MM.1S (cell line): ENCODE measurements at regions not wholly inside any gene's neighbourhood (a gene's known extent, or its start where the extent isn't known, plus 50 kb on each side); places are given as distances from the start of the nearest gene placed in this dataset.

Source experiments
- EZH2 ChIP-seq: fragments of 300-600 bp; sonication (generic); optimal IDR thresholded peaks from 2 replicates; pipeline ENCODE3; 2017; ENCODE audit warnings: low read depth, mild to moderate bottlenecking, antibody characterized with exemption, low read length, mixed read lengths
- TF ChIP-seq, protein P1 (sequence below): fragments of 300-600 bp; sonication (generic); IDR thresholded peaks from 2 replicates; pipeline ENCODE4 v1.5.1; 2016; ENCODE audit warnings: antibody characterized with exemption, low read length, mixed read lengths

DNA sequence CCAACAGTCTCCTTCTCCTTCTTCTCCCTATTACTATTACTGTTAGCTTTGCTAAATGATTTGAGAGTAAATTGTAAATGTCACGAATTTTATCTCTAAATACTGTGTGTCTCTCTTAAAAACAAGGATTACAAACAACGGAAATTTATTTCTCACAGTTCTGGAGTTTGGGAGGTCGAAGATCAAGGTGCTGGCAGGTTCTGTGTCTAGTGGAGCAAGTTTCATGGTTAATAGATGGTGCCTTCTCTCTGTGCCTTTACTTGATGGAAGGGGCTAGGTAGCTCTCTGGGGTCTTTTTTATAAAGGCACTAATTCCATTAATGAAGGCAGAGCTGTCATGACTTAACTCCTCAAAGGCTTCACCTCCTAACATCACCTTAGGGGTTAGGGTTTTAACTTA lies 237.9 kb downstream of the MAN2A1 start:
- TF ChIP-seq, protein P1, sequence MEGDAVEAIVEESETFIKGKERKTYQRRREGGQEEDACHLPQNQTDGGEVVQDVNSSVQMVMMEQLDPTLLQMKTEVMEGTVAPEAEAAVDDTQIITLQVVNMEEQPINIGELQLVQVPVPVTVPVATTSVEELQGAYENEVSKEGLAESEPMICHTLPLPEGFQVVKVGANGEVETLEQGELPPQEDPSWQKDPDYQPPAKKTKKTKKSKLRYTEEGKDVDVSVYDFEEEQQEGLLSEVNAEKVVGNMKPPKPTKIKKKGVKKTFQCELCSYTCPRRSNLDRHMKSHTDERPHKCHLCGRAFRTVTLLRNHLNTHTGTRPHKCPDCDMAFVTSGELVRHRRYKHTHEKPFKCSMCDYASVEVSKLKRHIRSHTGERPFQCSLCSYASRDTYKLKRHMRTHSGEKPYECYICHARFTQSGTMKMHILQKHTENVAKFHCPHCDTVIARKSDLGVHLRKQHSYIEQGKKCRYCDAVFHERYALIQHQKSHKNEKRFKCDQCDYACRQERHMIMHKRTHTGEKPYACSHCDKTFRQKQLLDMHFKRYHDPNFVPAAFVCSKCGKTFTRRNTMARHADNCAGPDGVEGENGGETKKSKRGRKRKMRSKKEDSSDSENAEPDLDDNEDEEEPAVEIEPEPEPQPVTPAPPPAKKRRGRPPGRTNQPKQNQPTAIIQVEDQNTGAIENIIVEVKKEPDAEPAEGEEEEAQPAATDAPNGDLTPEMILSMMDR, result no peak
- no peak for TF ChIP-seq EZH2
